CD4-positive, CD25-positive, alpha-beta regulatory T cell (primary cell): ENCODE measurements at regions not wholly inside any gene's neighbourhood (a gene's known extent, or its start where the extent isn't known, plus 50 kb on each side); places are given as distances from the start of the nearest gene placed in this dataset.

ENCODE experiments used
- ATAC-seq, 2 donors: fragments of 150-1000 bp; cut with Tn5 transposase; one replicate each; pipeline ENCODE4 v1.10.0; 2021; ENCODE audit warnings: low read depth in 2 of 2, moderate number of reproducible peaks in 2 of 2, moderate library complexity in 1 of 2
- DNase-seq, 3 donors: peaks; one replicate each; pipeline versions ENCODE4 v3.0.0 to v3.0.0-alpha.2; 2012 to 2022; ENCODE audit warnings: mixed read lengths in 1 of 3
- H3K27ac ChIP-seq: one replicate; pipeline ENCODE4 v1.7.0; 2013; ENCODE audit warnings: mild to moderate bottlenecking, low read length; ENCODE audit not compliant: insufficient read depth, poor library complexity, severe bottlenecking
- H3K27me3 ChIP-seq: one replicate; pipeline ENCODE4 v1.7.0; 2013; ENCODE audit warnings: low read length; ENCODE audit not compliant: control insufficient read depth, insufficient read depth
- H3K36me3 ChIP-seq: one replicate; pipeline ENCODE4 v1.7.0; 2013; ENCODE audit warnings: mild to moderate bottlenecking, low read length, moderate library complexity; ENCODE audit not compliant: control insufficient read depth, insufficient read depth
- H3K4me1 ChIP-seq: 2 replicates; pipeline ENCODE4 v1.7.0; 2013; ENCODE audit warnings: mild to moderate bottlenecking, low read length; ENCODE audit not compliant: insufficient read depth, control insufficient read depth, poor library complexity, severe bottlenecking
- H3K4me3 ChIP-seq: one replicate; pipeline ENCODE4 v1.7.0; 2013; ENCODE audit warnings: low read depth, mild to moderate bottlenecking, low read length, moderate library complexity
- H3K9me3 ChIP-seq, 2 experiments: 1 replicate in 1 of 2; 2 replicates in 1 of 2; pipeline ENCODE4 v1.7.0; 2013; ENCODE audit warnings: low read length in 2 of 2, mild to moderate bottlenecking in 1 of 2, moderate library complexity in 1 of 2; ENCODE audit not compliant: control insufficient read depth in 2 of 2
- H3K27ac Mint-ChIP-seq, 3 donors: one replicate each; pipeline ENCODE4 v1.8.0; 2020 to 2022; ENCODE audit warnings: mild to moderate bottlenecking in 3 of 3, mixed read lengths in 3 of 3, moderate library complexity in 2 of 3
- H3K27me3 Mint-ChIP-seq: one replicate; pipeline ENCODE4 v1.8.0; 2022; ENCODE audit warnings: mild to moderate bottlenecking, mixed read lengths
- H3K36me3 Mint-ChIP-seq: one replicate; pipeline ENCODE4 v1.8.0; 2020; ENCODE audit warnings: mixed read lengths
- H3K4me1 Mint-ChIP-seq, 4 donors: one replicate each; pipeline ENCODE4 v1.8.0; 2020 to 2022; ENCODE audit warnings: mixed read lengths in 4 of 4, mild to moderate bottlenecking in 1 of 4
- H3K4me3 Mint-ChIP-seq, 4 donors: one replicate each; pipeline ENCODE4 v1.8.0; 2020 to 2022; ENCODE audit warnings: mild to moderate bottlenecking in 4 of 4, mixed read lengths in 4 of 4, moderate library complexity in 3 of 4
- H3K9me3 Mint-ChIP-seq, 7 donors: one replicate each; pipeline ENCODE4 v1.8.0; 2020 to 2022; ENCODE audit warnings: mixed read lengths in 7 of 7, mild to moderate bottlenecking in 3 of 7, moderate library complexity in 2 of 7

DNA sequence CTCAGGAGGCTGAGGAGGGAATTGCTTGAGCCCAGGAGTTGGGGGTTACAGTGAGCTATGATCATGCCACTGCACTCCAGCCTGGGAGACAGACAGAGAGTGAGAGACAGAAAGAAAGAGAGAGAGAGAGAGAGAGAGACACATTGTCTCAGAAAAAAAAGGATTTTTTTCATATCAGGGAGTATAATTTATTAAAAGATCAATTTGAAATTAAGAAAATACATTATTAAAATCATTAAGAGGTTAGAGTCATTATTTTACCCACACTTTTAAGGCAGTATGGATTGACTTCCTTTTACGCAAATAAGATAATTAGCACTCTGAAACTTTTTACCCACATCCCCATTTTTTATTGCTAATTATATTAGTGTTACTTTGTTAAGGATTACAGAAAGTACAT lies 804.3 kb downstream of the CDH11 start:
- no peak overlapping the region for H3K27ac Mint-ChIP-seq
- no peak overlapping the region for H3K4me3 Mint-ChIP-seq
- Histone ChIP-seq H3K4me3 (no peak overlapping the region), H3K4me1 (no peaks in the 10 kb centered on the region), H3K27ac (no peak overlapping the region), H3K27me3 (no peaks in the 10 kb centered on the region), H3K9me3 (peaks cover 3 to 7% of the 10 kb centered on the region in 2 experiments), H3K36me3 (no peaks in the 10 kb centered on the region)
- H3K27me3 Mint-ChIP-seq, result no peaks in the 10 kb centered on the region
- no peak for ATAC-seq
- no peaks in the 10 kb centered on the region for H3K4me1 Mint-ChIP-seq
- no peak for DNase-seq
- H3K36me3 Mint-ChIP-seq, result no peaks in the 10 kb centered on the region
- H3K9me3 Mint-ChIP-seq, result peaks cover 4 to 37% (median 14%) of the 10 kb centered on the region in 7 donors

GRCh38 chr16:64313726-64314125 lies 808.1 kb downstream of the CDH11 start:
- DNase-seq, result no peak
- peaks cover 4 to 41% (median 16%) of the 10 kb centered on the region in 7 donors for H3K9me3 Mint-ChIP-seq
- Histone ChIP-seq H3K4me1 (no peaks in the 10 kb centered on the region), H3K36me3 (no peaks in the 10 kb centered on the region), H3K27ac (no peak overlapping the region), H3K27me3 (no peaks in the 10 kb centered on the region), H3K9me3 (peaks cover 3 to 9% of the 10 kb centered on the region in 2 experiments), H3K4me3 (no peak overlapping the region)
- ATAC-seq, result no peak
- no peaks in the 10 kb centered on the region for H3K36me3 Mint-ChIP-seq
- H3K27me3 Mint-ChIP-seq, result no peaks in the 10 kb centered on the region
- H3K4me3 Mint-ChIP-seq, result no peak overlapping the region
- H3K27ac Mint-ChIP-seq, result no peak overlapping the region
- no peaks in the 10 kb centered on the region for H3K4me1 Mint-ChIP-seq

DNA sequence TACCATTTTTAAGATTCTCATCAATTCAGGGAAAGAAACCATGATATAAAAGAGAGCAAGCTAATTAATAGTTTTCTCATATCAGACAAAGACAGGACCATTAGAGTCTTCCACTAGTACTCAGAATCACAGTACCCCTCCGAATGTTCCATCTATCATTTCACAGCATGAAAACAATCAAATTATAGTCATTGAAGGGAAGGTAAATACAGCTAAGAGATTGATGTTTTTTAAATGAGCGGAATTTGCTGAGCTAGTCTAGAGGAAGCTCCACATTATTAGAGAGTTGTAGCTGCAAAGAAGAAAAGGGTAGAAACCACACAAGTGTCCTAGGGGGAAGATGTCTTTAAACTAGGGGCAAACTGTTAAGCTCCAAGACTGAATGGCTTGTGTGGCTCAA lies 808.9 kb downstream of the CDH11 start:
- ATAC-seq, result no peak
- Mint-ChIP-seq H3K4me1 (no peaks in the 10 kb centered on the region), H3K36me3 (no peaks in the 10 kb centered on the region), H3K9me3 (peaks cover 4 to 41% (median 17%) of the 10 kb centered on the region in 7 donors), H3K27me3 (no peaks in the 10 kb centered on the region), H3K27ac (no peak overlapping the region), H3K4me3 (no peak overlapping the region)
- DNase-seq, result no peak
- peaks cover 3 to 13% of the 10 kb centered on the region in 2 experiments for H3K9me3 ChIP-seq
- no peaks in the 10 kb centered on the region for H3K27me3 ChIP-seq
- H3K4me1 ChIP-seq, result no peaks in the 10 kb centered on the region
- H3K4me3 ChIP-seq, result no peak overlapping the region
- no peak overlapping the region for H3K27ac ChIP-seq
- H3K36me3 ChIP-seq, result no peaks in the 10 kb centered on the region

DNA sequence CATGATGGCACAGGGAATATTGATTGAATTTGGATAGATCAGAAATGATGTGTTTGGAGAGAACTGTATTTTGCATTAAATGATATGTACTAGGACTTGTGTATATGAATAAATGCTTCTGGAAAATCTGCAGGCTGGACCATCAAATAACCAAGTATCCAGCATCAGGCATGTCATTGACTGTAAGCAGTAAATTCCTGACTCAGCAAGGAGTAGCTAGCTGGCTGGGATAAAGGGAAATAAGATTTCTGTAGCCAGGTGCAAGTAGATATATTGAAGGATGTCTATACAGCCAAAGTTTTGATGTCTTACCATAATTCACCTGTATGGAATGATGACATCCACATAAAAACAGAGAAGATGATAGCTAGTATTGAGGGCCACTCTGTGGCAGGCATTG lies 809.6 kb downstream of the CDH11 start:
- Mint-ChIP-seq H3K27ac (no peak overlapping the region), H3K4me1 (no peaks in the 10 kb centered on the region), H3K36me3 (no peaks in the 10 kb centered on the region), H3K9me3 (peaks cover 4 to 46% (median 17%) of the 10 kb centered on the region in 7 donors), H3K27me3 (no peaks in the 10 kb centered on the region), H3K4me3 (no peak overlapping the region)
- Histone ChIP-seq H3K4me1 (no peaks in the 10 kb centered on the region), H3K9me3 (peaks cover 4 to 18% of the 10 kb centered on the region in 2 experiments), H3K4me3 (no peak overlapping the region), H3K36me3 (no peaks in the 10 kb centered on the region), H3K27me3 (no peaks in the 10 kb centered on the region), H3K27ac (no peak overlapping the region)
- DNase-seq (no peak), ATAC-seq (no peak)

DNA sequence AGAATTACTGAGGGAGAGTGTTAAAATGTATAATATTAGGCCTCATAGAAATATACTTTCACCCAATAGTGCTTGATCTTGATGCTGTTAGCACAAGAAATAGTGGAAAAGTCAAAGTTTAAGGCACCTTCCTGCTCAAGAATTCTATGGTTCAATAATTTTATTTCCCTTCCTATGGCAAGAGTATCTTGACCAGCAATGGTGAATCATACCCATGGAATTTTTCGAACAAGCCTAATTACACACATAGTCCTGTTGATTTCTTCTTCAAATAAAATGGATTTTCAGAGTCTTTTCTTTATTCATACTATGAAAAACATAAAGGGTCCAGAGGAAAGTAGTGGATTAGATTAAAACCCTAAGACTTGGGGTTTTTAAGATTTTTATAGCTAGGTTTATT lies 810.6 kb downstream of the CDH11 start:
- ATAC-seq (no peak), DNase-seq (no peak)
- Histone ChIP-seq H3K4me3 (no peak overlapping the region), H3K27me3 (no peaks in the 10 kb centered on the region), H3K4me1 (no peaks in the 10 kb centered on the region), H3K36me3 (no peaks in the 10 kb centered on the region), H3K9me3 (peaks cover 4 to 22% of the 10 kb centered on the region in 2 experiments), H3K27ac (no peak overlapping the region)
- H3K4me3 Mint-ChIP-seq, result no peak overlapping the region
- H3K4me1 Mint-ChIP-seq, result no peaks in the 10 kb centered on the region
- no peaks in the 10 kb centered on the region for H3K27me3 Mint-ChIP-seq
- no peaks in the 10 kb centered on the region for H3K36me3 Mint-ChIP-seq
- peaks cover 4 to 46% (median 14%) of the 10 kb centered on the region in 7 donors for H3K9me3 Mint-ChIP-seq
- H3K27ac Mint-ChIP-seq, result no peak overlapping the region

- DNase-seq, result no peak
- Histone ChIP-seq H3K4me3 (no peak overlapping the region), H3K9me3 (peaks cover 4 to 22% of the 10 kb centered on the region in 2 experiments), H3K27ac (no peak overlapping the region), H3K36me3 (no peaks in the 10 kb centered on the region), H3K27me3 (no peaks in the 10 kb centered on the region), H3K4me1 (no peaks in the 10 kb centered on the region)
- Mint-ChIP-seq H3K27ac (no peak overlapping the region), H3K36me3 (no peaks in the 10 kb centered on the region), H3K9me3 (peaks cover 4 to 42% (median 12%) of the 10 kb centered on the region in 7 donors), H3K4me3 (no peak overlapping the region), H3K27me3 (no peaks in the 10 kb centered on the region), H3K4me1 (no peaks in the 10 kb centered on the region)
- ATAC-seq, result no peak
Measured at GRCh38 chr16:64309398-64310110, 812.3 kb downstream of the CDH11 start.

DNA sequence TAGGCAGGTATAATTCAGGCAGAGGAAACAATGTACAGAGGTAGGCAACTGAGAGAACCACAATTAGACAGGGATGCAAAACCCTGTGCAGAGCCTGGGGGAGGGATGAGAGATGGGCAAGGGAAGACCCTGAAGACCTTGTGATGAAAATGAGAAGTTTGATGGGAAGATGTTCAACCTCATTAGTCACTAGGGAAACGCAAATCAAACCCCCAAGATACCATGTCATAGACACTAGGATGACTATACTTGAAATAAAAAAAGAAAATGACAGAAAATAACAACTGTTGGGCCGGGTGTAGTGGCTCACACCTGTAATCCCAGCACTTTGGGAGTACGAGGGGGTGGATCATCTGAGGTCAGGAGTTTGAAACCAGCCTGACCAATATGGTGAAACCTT lies 813.1 kb downstream of the CDH11 start:
- H3K27me3 Mint-ChIP-seq, result no peaks in the 10 kb centered on the region
- ATAC-seq (no peak), DNase-seq (no peak)
- H3K36me3 Mint-ChIP-seq, result no peaks in the 10 kb centered on the region
- H3K9me3 Mint-ChIP-seq, result peaks cover 4 to 45% (median 10%) of the 10 kb centered on the region in 7 donors
- H3K27me3 ChIP-seq, result no peaks in the 10 kb centered on the region
- H3K4me3 ChIP-seq, result no peak overlapping the region
- H3K4me1 ChIP-seq, result no peaks in the 10 kb centered on the region
- H3K36me3 ChIP-seq, result no peaks in the 10 kb centered on the region
- no peak overlapping the region for H3K4me3 Mint-ChIP-seq
- H3K9me3 ChIP-seq, result peaks cover 4 to 19% of the 10 kb centered on the region in 2 experiments
- no peak overlapping the region for H3K27ac Mint-ChIP-seq
- no peaks in the 10 kb centered on the region for H3K4me1 Mint-ChIP-seq
- H3K27ac ChIP-seq, result no peak overlapping the region

DNA sequence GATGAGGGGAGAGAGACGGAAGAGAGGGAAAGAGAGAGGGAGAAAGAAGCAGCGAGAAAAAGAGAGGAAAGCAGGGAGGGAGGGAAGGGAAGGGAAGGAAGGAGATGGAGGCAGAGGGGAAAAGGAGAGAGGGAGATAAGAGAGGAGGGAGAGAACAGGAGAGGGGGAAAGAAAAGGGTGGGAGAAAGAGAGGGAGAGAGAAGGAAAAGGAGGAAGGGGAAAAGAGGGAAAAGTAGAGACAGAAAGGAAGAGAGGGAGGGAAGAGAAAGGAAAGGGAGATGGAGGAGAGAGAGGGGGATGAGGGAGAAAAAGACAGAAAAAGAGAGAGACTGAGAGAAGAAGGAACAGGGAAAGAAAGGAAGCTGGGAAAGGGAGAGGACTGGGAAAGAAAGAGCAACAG lies 814.4 kb downstream of the CDH11 start:
- H3K9me3 Mint-ChIP-seq, result peaks cover 0 to 35% (median 10%) of the 10 kb centered on the region in 7 donors
- H3K27ac ChIP-seq, result no peak overlapping the region
- no peaks in the 10 kb centered on the region for H3K4me1 ChIP-seq
- DNase-seq (no peak), ATAC-seq (no peak)
- H3K4me3 ChIP-seq, result no peak overlapping the region
- no peaks in the 10 kb centered on the region for H3K36me3 ChIP-seq
- no peaks in the 10 kb centered on the region for H3K27me3 ChIP-seq
- H3K36me3 Mint-ChIP-seq, result no peaks in the 10 kb centered on the region
- H3K4me3 Mint-ChIP-seq, result no peak overlapping the region
- H3K9me3 ChIP-seq, result peaks cover 2 to 14% of the 10 kb centered on the region in 2 experiments
- H3K27ac Mint-ChIP-seq, result no peak overlapping the region
- no peaks in the 10 kb centered on the region for H3K27me3 Mint-ChIP-seq
- H3K4me1 Mint-ChIP-seq, result no peaks in the 10 kb centered on the region
